BE2C (cell line): ENCODE measurements at regions not wholly inside any gene's neighbourhood (a gene's known extent, or its start where the extent isn't known, plus 50 kb on each side); places are given as distances from the start of the nearest gene placed in this dataset.

ENCODE experiments used
- DNase-seq: peaks from one replicate; pipeline ENCODE4 v3.0.0-alpha.2; 2020
- H3K27me3 ChIP-seq: fragments of 250-450 bp; sonication (Bioruptor Pico); 2 replicates; pipeline ENCODE4 v1.5.1; 2020; ENCODE audit warnings: mild to moderate bottlenecking
- H3K36me3 ChIP-seq: fragments of 250-450 bp; sonication (Bioruptor Pico); 2 replicates; pipeline ENCODE4 v1.5.1; 2020; ENCODE audit warnings: mild to moderate bottlenecking
- H3K4me1 ChIP-seq: fragments of 250-450 bp; sonication (Bioruptor Pico); 2 replicates; pipeline ENCODE4 v1.5.1; 2020
- H3K4me3 ChIP-seq: 2 replicates; pipeline ENCODE4 v1.5.1; 2011; ENCODE audit warnings: low read depth, low read length
- H3K9me3 ChIP-seq: fragments of 250-450 bp; sonication (Bioruptor Pico); 2 replicates; pipeline ENCODE4 v1.5.1; 2020
- TF ChIP-seq, protein P1 (sequence below): IDR thresholded peaks from 2 replicates; pipeline ENCODE4 v1.5.1; 2012; ENCODE audit warnings: mild to moderate bottlenecking, low read depth, low read length

- TF ChIP-seq, protein P1, sequence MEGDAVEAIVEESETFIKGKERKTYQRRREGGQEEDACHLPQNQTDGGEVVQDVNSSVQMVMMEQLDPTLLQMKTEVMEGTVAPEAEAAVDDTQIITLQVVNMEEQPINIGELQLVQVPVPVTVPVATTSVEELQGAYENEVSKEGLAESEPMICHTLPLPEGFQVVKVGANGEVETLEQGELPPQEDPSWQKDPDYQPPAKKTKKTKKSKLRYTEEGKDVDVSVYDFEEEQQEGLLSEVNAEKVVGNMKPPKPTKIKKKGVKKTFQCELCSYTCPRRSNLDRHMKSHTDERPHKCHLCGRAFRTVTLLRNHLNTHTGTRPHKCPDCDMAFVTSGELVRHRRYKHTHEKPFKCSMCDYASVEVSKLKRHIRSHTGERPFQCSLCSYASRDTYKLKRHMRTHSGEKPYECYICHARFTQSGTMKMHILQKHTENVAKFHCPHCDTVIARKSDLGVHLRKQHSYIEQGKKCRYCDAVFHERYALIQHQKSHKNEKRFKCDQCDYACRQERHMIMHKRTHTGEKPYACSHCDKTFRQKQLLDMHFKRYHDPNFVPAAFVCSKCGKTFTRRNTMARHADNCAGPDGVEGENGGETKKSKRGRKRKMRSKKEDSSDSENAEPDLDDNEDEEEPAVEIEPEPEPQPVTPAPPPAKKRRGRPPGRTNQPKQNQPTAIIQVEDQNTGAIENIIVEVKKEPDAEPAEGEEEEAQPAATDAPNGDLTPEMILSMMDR = no peak
- Histone ChIP-seq H3K4me3 (no peak overlapping the region), H3K27me3 (no peaks in the 10 kb centered on the region), H3K9me3 (no peaks in the 10 kb centered on the region), H3K4me1 (no peaks in the 10 kb centered on the region), H3K36me3 (no peaks in the 10 kb centered on the region)
- DNase-seq = no peak
These were observed 91.4 kb upstream of the FAM241A start for GRCh38 chr4:112053825-112054350.

DNA sequence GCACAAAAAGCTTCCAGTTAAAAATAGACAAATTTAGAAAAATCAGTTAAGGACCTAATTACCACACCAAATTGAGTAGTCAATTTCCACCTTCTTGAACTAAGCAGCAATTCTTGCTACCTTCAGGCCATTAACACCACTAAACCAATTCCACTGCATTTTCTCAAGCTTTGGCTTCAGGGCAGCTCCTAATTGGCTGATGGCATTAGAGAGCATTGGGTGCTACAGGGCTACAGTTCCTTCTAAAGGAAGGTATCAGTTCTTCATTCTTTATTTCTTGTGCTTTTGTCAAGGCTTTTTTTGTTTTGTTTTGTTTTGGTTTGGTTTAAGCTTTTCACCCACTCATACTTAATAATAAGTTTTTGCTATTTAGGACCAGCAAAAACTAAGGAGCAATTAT lies 90.2 kb upstream of the FAM241A start:
- Histone ChIP-seq H3K4me3 (no peak overlapping the region), H3K36me3 (no peaks in the 10 kb centered on the region), H3K9me3 (no peaks in the 10 kb centered on the region), H3K27me3 (no peaks in the 10 kb centered on the region), H3K4me1 (no peaks in the 10 kb centered on the region)
- TF ChIP-seq, protein P1 = no peak
- no peak for DNase-seq

- Histone ChIP-seq H3K36me3 (no peaks in the 10 kb centered on the region), H3K27me3 (no peaks in the 10 kb centered on the region), H3K4me1 (no peaks in the 10 kb centered on the region), H3K9me3 (no peaks in the 10 kb centered on the region), H3K4me3 (no peak overlapping the region)
- TF ChIP-seq, protein P1 = no peak
- no peak for DNase-seq
These were observed 87.8 kb upstream of the FAM241A start for GRCh38 chr4:112057470-112057869.

GRCh38 chr4:112058433-112058832 lies 86.8 kb upstream of the FAM241A start:
- Histone ChIP-seq H3K4me3 (no peak overlapping the region), H3K9me3 (no peaks in the 10 kb centered on the region), H3K27me3 (no peaks in the 10 kb centered on the region), H3K36me3 (no peaks in the 10 kb centered on the region), H3K4me1 (no peaks in the 10 kb centered on the region)
- no peak for DNase-seq
- TF ChIP-seq, protein P1 = no peak

GRCh38 chr4:112060212-112060611 lies 85.0 kb upstream of the FAM241A start:
- H3K4me3 ChIP-seq = no peak overlapping the region
- no peaks in the 10 kb centered on the region for H3K36me3 ChIP-seq
- H3K27me3 ChIP-seq = no peaks in the 10 kb centered on the region
- DNase-seq = no peak
- TF ChIP-seq, protein P1 = peak; percentile 44
- no peaks in the 10 kb centered on the region for H3K9me3 ChIP-seq
- no peaks in the 10 kb centered on the region for H3K4me1 ChIP-seq

- H3K9me3 ChIP-seq = no peaks in the 10 kb centered on the region
These were observed 83.9 kb upstream of the FAM241A start for GRCh38 chr4:112061207-112061817.

More at GRCh38 chr4:112061207-112061817, 83.9 kb upstream of the FAM241A start:
- H3K27me3 ChIP-seq = no peaks in the 10 kb centered on the region
- no peaks in the 10 kb centered on the region for H3K4me1 ChIP-seq
- DNase-seq = no peak
- H3K4me3 ChIP-seq = no peak overlapping the region
- H3K36me3 ChIP-seq = no peaks in the 10 kb centered on the region
- TF ChIP-seq, protein P1 = no peak
